H1 (cell line): ENCODE measurements at regions not wholly inside any gene's neighbourhood (a gene's known extent, or its start where the extent isn't known, plus 50 kb on each side); places are given as distances from the start of the nearest gene placed in this dataset.

ENCODE experiments used
- POLR2AphosphoS5 ChIP-seq: IDR thresholded peaks from 2 replicates; pipeline ENCODE4 v1.6.1; 2011; ENCODE audit warnings: low read depth, low read length

DNA sequence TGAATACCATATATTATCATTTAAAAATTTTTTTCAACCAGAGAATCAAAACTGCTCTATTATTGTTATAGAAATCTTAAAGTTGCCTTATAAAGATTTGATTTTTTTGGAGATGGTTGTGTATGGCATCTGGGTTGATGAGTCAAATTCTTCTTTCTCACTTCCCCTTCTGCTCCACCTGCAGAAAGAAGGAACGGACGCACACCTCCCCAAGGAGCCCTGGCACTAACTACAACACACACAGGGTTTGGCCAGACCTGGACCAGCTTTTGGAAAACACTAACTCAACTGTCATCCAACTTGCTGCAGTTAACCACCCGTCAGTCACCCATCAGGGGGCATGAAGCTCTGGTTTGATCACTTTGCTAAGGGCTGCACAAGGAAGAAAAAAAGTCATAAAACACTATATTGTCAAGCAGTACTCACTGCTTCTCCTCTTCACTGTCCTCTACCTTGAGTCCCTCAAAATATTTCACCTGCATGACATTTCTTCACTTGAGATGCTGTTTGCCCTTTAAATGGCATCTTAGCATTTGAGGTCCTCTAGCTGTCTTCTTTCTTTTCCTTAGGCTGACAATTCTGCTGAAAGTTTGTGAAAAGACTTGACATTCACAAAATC lies 266.7 kb upstream of the PHF14 start (continued):
- no peak for TF ChIP-seq POLR2AphosphoS5
